GM12878 (cell line): ENCODE measurements at regions not wholly inside any gene's neighbourhood (a gene's known extent, or its start where the extent isn't known, plus 50 kb on each side); places are given as distances from the start of the nearest gene placed in this dataset.

ENCODE experiments used
- ATAC-seq: fragments of 200-7000 bp; cut with Tn5 transposase; 3 replicates; pipeline ENCODE4 v1.9.1; 2020; ENCODE audit warnings: mild to moderate bottlenecking, moderate library complexity
- BruUV-seq: library from RNA; stranded (reverse); fragments of 400-500 nt; replicated peaks from 2 replicates; lab custom pipeline; 2021; lab: Mats Ljungman, UMichigan
- CTCF ChIA-PET: fragments of 300-600 bp; sonication (Branson Sonifier 250); formaldehyde crosslinking; extraction: SDS; loops from one replicate; lab custom pipeline; 2021; ENCODE audit warnings: inconsistent platforms; lab: Yijun Ruan, JAX
- POLR2A ChIA-PET: fragments of 350-600 bp; formaldehyde crosslinking; extraction: SDS; loops from one replicate; lab custom pipeline; 2021; ENCODE audit warnings: inconsistent platforms; lab: Charles Lee
- RAD21 ChIA-PET: fragments of 300-600 bp; sonication (Branson Sonifier 250); formaldehyde crosslinking; loops from one replicate; lab custom pipeline; 2023; ENCODE audit warnings: antibody characterized with exemption; ENCODE audit not compliant: unreplicated experiment; lab: Charles Lee
- SMC1A ChIA-PET: fragments of 300-600 bp; sonication (Branson Sonifier 250); formaldehyde crosslinking; loops from one replicate; lab custom pipeline; 2023; ENCODE audit not compliant: unreplicated experiment, uncharacterized antibody; lab: Charles Lee
- DNase-seq: peaks from one replicate; pipeline ENCODE4 v3.0.0-alpha.2; 2011; ENCODE audit warnings: low read depth, low spot score
- FAIRE-seq: peaks from 3 replicates; lab custom pipeline; 2011; peaks lifted over from hg19 to GRCh38; lab: Jason Lieb, UNC
- H2AFZ ChIP-seq: 2 replicates; pipeline ENCODE4 v1.6.0; 2011; ENCODE audit warnings: low read depth, low read length, control low read depth; ENCODE audit not compliant: control insufficient read depth
- H3K27ac ChIP-seq: 2 replicates; pipeline ENCODE4 v1.5.1; 2011; ENCODE audit warnings: control low read depth; ENCODE audit not compliant: control insufficient read depth, insufficient read depth
- H3K27me3 ChIP-seq, 2 experiments: replicated peaks in 1 of 2; 2 replicates each; pipeline versions ENCODE4 v1.6.0 to v1.6.1; 2011; ENCODE audit warnings: low read length in 1 of 2; ENCODE audit not compliant: control insufficient read depth in 2 of 2, insufficient read depth in 2 of 2
- H3K36me3 ChIP-seq, 2 experiments: 2 replicates each; pipeline ENCODE4 v1.5.1; 2011; ENCODE audit warnings: low read length in 1 of 2; ENCODE audit not compliant: control insufficient read depth in 2 of 2, insufficient read depth in 2 of 2
- H3K4me1 ChIP-seq: 2 replicates; pipeline ENCODE4 v1.6.1; 2011; ENCODE audit warnings: mild to moderate bottlenecking, low read length, moderate library complexity, mixed read lengths; ENCODE audit not compliant: control insufficient read depth, insufficient read depth
- H3K4me2 ChIP-seq: 2 replicates; pipeline ENCODE4 v1.6.0; 2011; ENCODE audit warnings: control low read depth; ENCODE audit not compliant: control insufficient read depth, insufficient read depth
- H3K4me3 ChIP-seq: fragments of 200-600 bp; sonication (generic); 2 replicates; pipeline ENCODE4 v1.5.1; 2016
- H3K79me2 ChIP-seq: 2 replicates; pipeline ENCODE4 v1.6.0; 2011; ENCODE audit warnings: low read length; ENCODE audit not compliant: control insufficient read depth, insufficient read depth
- H3K9ac ChIP-seq: 2 replicates; pipeline ENCODE4 v1.8.0; 2011; ENCODE audit warnings: low read length, control low read depth, mixed read lengths; ENCODE audit not compliant: control insufficient read depth, insufficient read depth
- H3K9me3 ChIP-seq: replicated peaks from 3 replicates; pipeline ENCODE4 v1.5.1; 2011; ENCODE audit warnings: mild to moderate bottlenecking, low read length; ENCODE audit not compliant: control insufficient read depth, insufficient read depth
- H4K20me1 ChIP-seq: 2 replicates; pipeline ENCODE4 v1.6.0; 2011; ENCODE audit not compliant: control insufficient read depth, insufficient read depth
- BCL11A ChIP-seq: IDR thresholded peaks from 2 replicates; pipeline ENCODE4 v1.6.1; 2011; ENCODE audit warnings: low read depth, low read length
- BCL3 ChIP-seq: IDR thresholded peaks from 2 replicates; pipeline ENCODE4 v1.6.1; 2011; ENCODE audit warnings: borderline replicate concordance, low read depth, mild to moderate bottlenecking, moderate library complexity, low read length; ENCODE audit not compliant: insufficient read depth, poor library complexity, severe bottlenecking
- CBX3 ChIP-seq: fragments of 200-600 bp; sonication (generic); IDR thresholded peaks from 2 replicates; pipeline ENCODE4 v1.6.1; 2016; ENCODE audit warnings: low read depth, borderline replicate concordance
- HDAC2 ChIP-seq: fragments of 200-600 bp; sonication (generic); IDR thresholded peaks from 2 replicates; pipeline ENCODE4 v1.6.1; 2017
- LARP7 ChIP-seq: fragments of 450-650 bp; IDR thresholded peaks from 2 replicates; pipeline ENCODE4 v1.6.1; 2017; ENCODE audit warnings: mild to moderate bottlenecking
- MYB ChIP-seq: fragments of 150-350 bp; IDR thresholded peaks from 2 replicates; pipeline ENCODE4 v1.6.1; 2014; ENCODE audit warnings: mild to moderate bottlenecking, low read depth, low read length, borderline replicate concordance
- MYC ChIP-seq: IDR thresholded peaks from 2 replicates; pipeline ENCODE4 v1.6.1; 2011; ENCODE audit warnings: mild to moderate bottlenecking, low read length, moderate library complexity, inconsistent platforms; ENCODE audit not compliant: insufficient read depth, insufficient replicate concordance, insufficient read length, severe bottlenecking
- NR2F1 ChIP-seq: fragments of 450-650 bp; conservative IDR thresholded peaks from 2 replicates; pipeline ENCODE4 v1.6.1; 2017; ENCODE audit warnings: mild to moderate bottlenecking
- NRF1 ChIP-seq: conservative IDR thresholded peaks from 2 replicates; pipeline ENCODE4 v1.6.1; 2011; ENCODE audit warnings: mild to moderate bottlenecking, low read depth, low read length, improper control_type of control experiment
- RB1 ChIP-seq: fragments of 450-650 bp; formaldehyde crosslinking; IDR thresholded peaks from 2 replicates; pipeline ENCODE4 v1.6.1; 2017; ENCODE audit warnings: mild to moderate bottlenecking, borderline replicate concordance
- RCOR1 ChIP-seq: conservative IDR thresholded peaks from 2 replicates; pipeline ENCODE4 v1.6.1; 2012; ENCODE audit warnings: low read depth, low read length, improper control_type of control experiment
- RUNX3 ChIP-seq: IDR thresholded peaks from 2 replicates; pipeline ENCODE4 v1.6.1; 2012; ENCODE audit warnings: low read length, inconsistent platforms
- SMC3 ChIP-seq: IDR thresholded peaks from 2 replicates; pipeline ENCODE4 v1.6.1; 2011; ENCODE audit warnings: low read length, improper control_type of control experiment, borderline replicate concordance
- TCF3 ChIP-seq: IDR thresholded peaks from 2 replicates; pipeline ENCODE4 v1.6.1; 2012; ENCODE audit warnings: low read depth, mild to moderate bottlenecking, low read length, borderline replicate concordance; ENCODE audit not compliant: insufficient read depth
- WGBS: methylation state at CpG from one replicate; pipeline ENCODE4 v1.1.6; 2016; ENCODE audit warnings: low lambda C conversion rate; ENCODE audit not compliant: insufficient replicate concordance, insufficient coverage; ENCODE audit errors: missing lambda C conversion rate; 5-methylcytosine and 5-hydroxymethylcytosine counted together
- in situ Hi-C: fragments of 300-500 bp; cut with MboI; formaldehyde crosslinking; loops from 9 replicates; pipeline ENCODE4 v1.14.3; 2018; ENCODE audit warnings: mixed read lengths
- intact Hi-C: fragments of 100-400 bp; cut with micrococcal nuclease; formaldehyde crosslinking; loops from one replicate; pipeline ENCODE4 v1.14.2; 2022; ENCODE audit not compliant: unreplicated experiment
- TF ChIP-seq, protein P1 (sequence below): fragments of 450-650 bp; formaldehyde crosslinking; IDR thresholded peaks from 2 replicates; pipeline ENCODE4 v1.4.0; 2022; ENCODE audit warnings: mild to moderate bottlenecking, moderate library complexity
- TF ChIP-seq, protein P2 (sequence below): IDR thresholded peaks from 2 replicates; pipeline ENCODE4 v1.6.1; 2011; ENCODE audit warnings: low read depth, mild to moderate bottlenecking, low read length, moderate library complexity, borderline replicate concordance; ENCODE audit errors: extremely low read depth

DNA sequence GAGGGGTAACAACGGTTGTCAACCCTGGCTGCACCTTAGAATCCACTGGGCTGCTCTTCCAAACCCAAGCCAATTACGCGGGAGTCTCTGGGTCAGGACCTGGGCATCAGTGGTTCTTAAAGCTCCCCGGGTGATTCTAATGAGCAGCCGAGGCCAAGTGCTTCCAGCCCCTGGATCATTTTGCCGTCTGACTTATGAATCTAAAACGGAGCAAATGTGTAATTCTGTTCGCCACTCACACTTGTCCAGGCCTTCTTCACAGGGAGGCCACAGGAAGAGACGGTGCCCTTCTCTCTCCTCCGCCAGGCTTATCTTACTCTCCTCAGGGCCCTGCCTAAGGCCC is 78.5 kb downstream of the MCFD2 start (continued):
- TF ChIP-seq, protein P1, sequence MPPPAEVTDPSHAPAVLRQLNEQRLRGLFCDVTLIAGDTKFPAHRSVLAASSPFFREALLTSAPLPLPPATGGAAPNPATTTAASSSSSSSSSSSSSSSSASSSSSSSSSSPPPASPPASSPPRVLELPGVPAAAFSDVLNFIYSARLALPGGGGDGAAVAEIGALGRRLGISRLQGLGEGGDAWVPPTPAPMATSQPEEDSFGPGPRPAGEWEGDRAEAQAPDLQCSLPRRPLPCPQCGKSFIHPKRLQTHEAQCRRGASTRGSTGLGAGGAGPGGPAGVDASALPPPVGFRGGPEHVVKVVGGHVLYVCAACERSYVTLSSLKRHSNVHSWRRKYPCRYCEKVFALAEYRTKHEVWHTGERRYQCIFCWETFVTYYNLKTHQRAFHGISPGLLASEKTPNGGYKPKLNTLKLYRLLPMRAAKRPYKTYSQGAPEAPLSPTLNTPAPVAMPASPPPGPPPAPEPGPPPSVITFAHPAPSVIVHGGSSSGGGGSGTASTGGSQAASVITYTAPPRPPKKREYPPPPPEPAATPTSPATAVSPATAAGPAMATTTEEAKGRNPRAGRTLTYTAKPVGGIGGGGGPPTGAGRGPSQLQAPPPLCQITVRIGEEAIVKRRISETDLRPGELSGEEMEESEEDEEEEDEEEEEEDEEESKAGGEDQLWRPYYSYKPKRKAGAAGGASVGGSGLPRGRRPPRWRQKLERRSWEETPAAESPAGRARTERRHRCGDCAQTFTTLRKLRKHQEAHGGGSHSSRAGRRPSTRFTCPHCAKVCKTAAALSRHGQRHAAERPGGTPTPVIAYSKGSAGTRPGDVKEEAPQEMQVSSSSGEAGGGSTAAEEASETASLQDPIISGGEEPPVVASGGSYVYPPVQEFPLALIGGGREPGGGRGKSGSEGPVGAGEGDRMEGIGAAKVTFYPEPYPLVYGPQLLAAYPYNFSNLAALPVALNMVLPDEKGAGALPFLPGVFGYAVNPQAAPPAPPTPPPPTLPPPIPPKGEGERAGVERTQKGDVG (CRISPR knock-in tag): no peak
- no peak for TF ChIP-seq CBX3
- no peak for TF ChIP-seq MYC
- TF ChIP-seq RCOR1: no peak

- Histone ChIP-seq H4K20me1 (no peaks in the 10 kb centered on the region), H3K27me3 (no peaks in the 10 kb centered on the region; a peak in 1 of 4 replicates), H3K79me2 (no peaks in the 10 kb centered on the region), H3K4me3 (no peak overlapping the region), H3K4me2 (no peak overlapping the region), H3K4me1 (no peaks in the 10 kb centered on the region), H3K36me3 (no peaks in the 10 kb centered on the region), H3K9ac (no peak overlapping the region), H3K9me3 (no peaks in the 10 kb centered on the region), H2AFZ (no peak overlapping the region), H3K27ac (no peak overlapping the region)
- 29% methylated on average over 12 of the region's 12 CpGs for WGBS
- in situ Hi-C loops: no loop called here
- POLR2A ChIA-PET: no interaction called here
- ATAC-seq (no peak), DNase-seq (no peak), FAIRE-seq (no peak)
- RAD21 ChIA-PET: no interaction called here
- CTCF ChIA-PET: no interaction called here
- intact Hi-C loops: no loop called here
- SMC1A ChIA-PET: no interaction called here
- no TSS peak for BruUV-seq
- no peak for TF ChIP-seq MYB
- TF ChIP-seq BCL11A: no peak
- no peak for TF ChIP-seq RB1
- no peak for TF ChIP-seq TCF3
- TF ChIP-seq RUNX3: no peak
- no peak for TF ChIP-seq BCL3
- no peak for TF ChIP-seq NR2F1
- no peak for TF ChIP-seq HDAC2
- TF ChIP-seq, protein P2, sequence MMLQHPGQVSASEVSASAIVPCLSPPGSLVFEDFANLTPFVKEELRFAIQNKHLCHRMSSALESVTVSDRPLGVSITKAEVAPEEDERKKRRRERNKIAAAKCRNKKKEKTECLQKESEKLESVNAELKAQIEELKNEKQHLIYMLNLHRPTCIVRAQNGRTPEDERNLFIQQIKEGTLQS: no peak
- TF ChIP-seq SMC3: no peak
- no peak for TF ChIP-seq NRF1
- TF ChIP-seq LARP7: no peak
Measured at GRCh38 chr2:46836295-46837111, 79.1 kb downstream of the MCFD2 start.
